SK-N-SH (cell line): ENCODE measurements at regions not wholly inside any gene's neighbourhood (a gene's known extent, or its start where the extent isn't known, plus 50 kb on each side); places are given as distances from the start of the nearest gene placed in this dataset.

ENCODE experiments used
- EP300 ChIP-seq, 2 experiments: IDR thresholded peaks; 2 replicates each; pipeline versions ENCODE4 v1.4.0 to v1.6.1; 2012; ENCODE audit warnings: borderline replicate concordance in 1 of 2, low read depth in 1 of 2, low read length in 1 of 2
- POLR2AphosphoS5 ChIP-seq: IDR thresholded peaks from 2 replicates; pipeline ENCODE4 v1.6.1; 2012; ENCODE audit warnings: low read depth, low read length
- RXRA ChIP-seq: IDR thresholded peaks from 2 replicates; pipeline ENCODE4 v1.4.0; 2012; ENCODE audit warnings: low read depth, mild to moderate bottlenecking, borderline replicate concordance
- TF ChIP-seq, protein P1 (sequence below): IDR thresholded peaks from 2 replicates; pipeline ENCODE4 v1.4.0; 2012; ENCODE audit warnings: low read depth
- TF ChIP-seq, protein P2 (sequence below): fragments of 200-600 bp; sonication (generic); IDR thresholded peaks from 2 replicates; pipeline ENCODE4 v1.6.1; 2017; ENCODE audit warnings: antibody characterized with exemption, mild to moderate bottlenecking, moderate library complexity
- TF ChIP-seq, protein P3 (sequence below): fragments of 150-350 bp; IDR thresholded peaks from 2 replicates; pipeline ENCODE4 v1.6.1; 2017; ENCODE audit warnings: antibody characterized with exemption, low read length, low read depth, borderline replicate concordance
- TF ChIP-seq, protein P4 (sequence below): IDR thresholded peaks from 2 replicates; pipeline ENCODE4; 2012

DNA sequence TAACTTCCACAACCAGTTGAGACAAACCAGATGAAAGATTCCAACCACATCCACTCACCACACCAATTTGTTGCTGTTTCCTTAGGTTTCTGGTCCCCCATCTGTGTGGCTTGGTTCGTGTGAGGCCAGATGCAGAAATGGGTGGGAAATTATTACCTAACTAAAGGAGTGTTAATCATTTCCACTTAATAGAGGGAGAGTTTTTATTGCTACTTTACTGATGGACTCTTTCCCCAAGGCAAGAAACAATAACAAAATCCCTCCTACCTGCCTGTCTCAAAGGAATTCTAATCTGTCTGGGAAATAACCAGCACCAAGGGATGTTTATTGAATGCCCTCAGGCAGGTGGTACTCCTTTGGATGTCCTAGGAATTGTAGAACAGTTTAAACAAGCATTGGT is 76.3 kb downstream of the TMEM167A start:
- TF ChIP-seq RXRA (no peak), POLR2AphosphoS5 (no peak), EP300 (IDR thresholded peaks at IDR 0.05; ENCODE audit: borderline replicate concordance in 1 of 2, low read depth in 1 of 2, low read length in 1 of 2) (no peak)
- TF ChIP-seq, protein P1, sequence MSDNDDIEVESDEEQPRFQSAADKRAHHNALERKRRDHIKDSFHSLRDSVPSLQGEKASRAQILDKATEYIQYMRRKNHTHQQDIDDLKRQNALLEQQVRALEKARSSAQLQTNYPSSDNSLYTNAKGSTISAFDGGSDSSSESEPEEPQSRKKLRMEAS: no peak
- TF ChIP-seq, protein P2, sequence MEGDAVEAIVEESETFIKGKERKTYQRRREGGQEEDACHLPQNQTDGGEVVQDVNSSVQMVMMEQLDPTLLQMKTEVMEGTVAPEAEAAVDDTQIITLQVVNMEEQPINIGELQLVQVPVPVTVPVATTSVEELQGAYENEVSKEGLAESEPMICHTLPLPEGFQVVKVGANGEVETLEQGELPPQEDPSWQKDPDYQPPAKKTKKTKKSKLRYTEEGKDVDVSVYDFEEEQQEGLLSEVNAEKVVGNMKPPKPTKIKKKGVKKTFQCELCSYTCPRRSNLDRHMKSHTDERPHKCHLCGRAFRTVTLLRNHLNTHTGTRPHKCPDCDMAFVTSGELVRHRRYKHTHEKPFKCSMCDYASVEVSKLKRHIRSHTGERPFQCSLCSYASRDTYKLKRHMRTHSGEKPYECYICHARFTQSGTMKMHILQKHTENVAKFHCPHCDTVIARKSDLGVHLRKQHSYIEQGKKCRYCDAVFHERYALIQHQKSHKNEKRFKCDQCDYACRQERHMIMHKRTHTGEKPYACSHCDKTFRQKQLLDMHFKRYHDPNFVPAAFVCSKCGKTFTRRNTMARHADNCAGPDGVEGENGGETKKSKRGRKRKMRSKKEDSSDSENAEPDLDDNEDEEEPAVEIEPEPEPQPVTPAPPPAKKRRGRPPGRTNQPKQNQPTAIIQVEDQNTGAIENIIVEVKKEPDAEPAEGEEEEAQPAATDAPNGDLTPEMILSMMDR: no peak
- TF ChIP-seq, protein P3, sequence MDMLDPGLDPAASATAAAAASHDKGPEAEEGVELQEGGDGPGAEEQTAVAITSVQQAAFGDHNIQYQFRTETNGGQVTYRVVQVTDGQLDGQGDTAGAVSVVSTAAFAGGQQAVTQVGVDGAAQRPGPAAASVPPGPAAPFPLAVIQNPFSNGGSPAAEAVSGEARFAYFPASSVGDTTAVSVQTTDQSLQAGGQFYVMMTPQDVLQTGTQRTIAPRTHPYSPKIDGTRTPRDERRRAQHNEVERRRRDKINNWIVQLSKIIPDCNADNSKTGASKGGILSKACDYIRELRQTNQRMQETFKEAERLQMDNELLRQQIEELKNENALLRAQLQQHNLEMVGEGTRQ: no peak
- TF ChIP-seq, protein P4, sequence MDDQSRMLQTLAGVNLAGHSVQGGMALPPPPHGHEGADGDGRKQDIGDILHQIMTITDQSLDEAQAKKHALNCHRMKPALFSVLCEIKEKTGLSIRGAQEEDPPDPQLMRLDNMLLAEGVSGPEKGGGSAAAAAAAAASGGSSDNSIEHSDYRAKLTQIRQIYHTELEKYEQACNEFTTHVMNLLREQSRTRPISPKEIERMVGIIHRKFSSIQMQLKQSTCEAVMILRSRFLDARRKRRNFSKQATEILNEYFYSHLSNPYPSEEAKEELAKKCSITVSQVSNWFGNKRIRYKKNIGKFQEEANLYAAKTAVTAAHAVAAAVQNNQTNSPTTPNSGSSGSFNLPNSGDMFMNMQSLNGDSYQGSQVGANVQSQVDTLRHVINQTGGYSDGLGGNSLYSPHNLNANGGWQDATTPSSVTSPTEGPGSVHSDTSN: no peak
